Activated CD4-positive, alpha-beta T cell treated with anti-CD3 and anti-CD28 coated beads for 36 hours (primary cell): ENCODE measurements at regions not wholly inside any gene's neighbourhood (a gene's known extent, or its start where the extent isn't known, plus 50 kb on each side); places are given as distances from the start of the nearest gene placed in this dataset.

Experiments
- ATAC-seq: fragments of 200-7000 bp; cut with Tn5 transposase; one replicate; pipeline ENCODE4 v1.10.0; 2021; ENCODE audit warnings: mild to moderate bottlenecking, moderate library complexity
- CTCF ChIA-PET: fragments of 350-600 bp; sonication (Branson Sonifier 250); formaldehyde crosslinking; loops from one replicate; lab custom pipeline; 2021; ENCODE audit warnings: antibody characterized with exemption; lab: Charles Lee
- POLR2A ChIA-PET: fragments of 350-600 bp; sonication (Branson Sonifier 250); formaldehyde crosslinking; loops from one replicate; lab custom pipeline; 2021; ENCODE audit warnings: antibody characterized with exemption, inconsistent platforms; lab: Charles Lee
- DNase-seq: peaks from one replicate; pipeline ENCODE4 v3.0.0-alpha.2; 2020
- H3K27ac Mint-ChIP-seq: one replicate; pipeline ENCODE4 v1.8.0; 2021; ENCODE audit warnings: mixed read lengths
- H3K27me3 Mint-ChIP-seq: one replicate; pipeline ENCODE4 v1.8.0; 2021; ENCODE audit warnings: mixed read lengths
- H3K36me3 Mint-ChIP-seq: one replicate; pipeline ENCODE4 v1.8.0; 2021; ENCODE audit warnings: low read depth, mixed read lengths
- H3K4me1 Mint-ChIP-seq: one replicate; pipeline ENCODE4 v1.8.0; 2021; ENCODE audit warnings: mixed read lengths
- H3K4me3 Mint-ChIP-seq: one replicate; pipeline ENCODE4 v1.8.0; 2021; ENCODE audit warnings: mild to moderate bottlenecking, moderate library complexity, mixed read lengths
- H3K9me3 Mint-ChIP-seq: one replicate; pipeline ENCODE4 v1.8.0; 2021; ENCODE audit warnings: low read depth, mixed read lengths
- intact Hi-C, 2 experiments: fragments of 100-400 bp; cut with DNase I in 1 of 2; cut with micrococcal nuclease in 1 of 2; formaldehyde crosslinking; loops; one replicate each; pipeline versions ENCODE4 v1.14.2 to v1.15.1; 2022 to 2024; cut with DNase I, micrococcal nuclease

GRCh38 chr11:97454988-97455387, 1065.2 kb downstream of the JRKL start:
- DNase-seq, result no peak
- Mint-ChIP-seq H3K27ac (no peak overlapping the region), H3K4me3 (no peak overlapping the region), H3K36me3 (no peaks in the 10 kb centered on the region), H3K4me1 (no peaks in the 10 kb centered on the region), H3K9me3 (peaks cover 9% of the 10 kb centered on the region), H3K27me3 (no peaks in the 10 kb centered on the region)
- intact Hi-C loops, result no loop called here
- CTCF ChIA-PET, result interaction anchor here (0.7 kb wide), 1 partner anchor 167 kb away, joined by 3 read pairs; no protein-coding TSS in a partner anchor
- POLR2A ChIA-PET, result no interaction called here
- no peak for ATAC-seq

GRCh38 chr11:97460091-97460490, 1070.3 kb downstream of the JRKL start:
- Mint-ChIP-seq H3K4me1 (no peaks in the 10 kb centered on the region), H3K9me3 (peaks cover 13% of the 10 kb centered on the region), H3K27me3 (no peaks in the 10 kb centered on the region), H3K4me3 (no peak overlapping the region), H3K36me3 (no peaks in the 10 kb centered on the region), H3K27ac (no peak overlapping the region)
- DNase-seq, result no peak
- CTCF ChIA-PET, result no interaction called here
- POLR2A ChIA-PET, result no interaction called here
- ATAC-seq, result no peak
- intact Hi-C loops, result no loop called here

- Mint-ChIP-seq H3K4me3 (no peak overlapping the region), H3K36me3 (no peaks in the 10 kb centered on the region), H3K27ac (no peak overlapping the region), H3K4me1 (no peaks in the 10 kb centered on the region), H3K27me3 (no peaks in the 10 kb centered on the region), H3K9me3 (peaks cover 15% of the 10 kb centered on the region)
- intact Hi-C loops, result no loop called here
- ATAC-seq (no peak), DNase-seq (no peak)
- CTCF ChIA-PET, result no interaction called here
- POLR2A ChIA-PET, result no interaction called here
Observed at GRCh38 chr11:97461044-97461880, 1071.4 kb downstream of the JRKL start.

GRCh38 chr11:97461934-97462333, 1072.1 kb downstream of the JRKL start:
- ChIA-PET POLR2A (no interaction called here), CTCF (no interaction called here)
- Mint-ChIP-seq H3K27me3 (no peaks in the 10 kb centered on the region), H3K9me3 (peaks cover 16% of the 10 kb centered on the region), H3K36me3 (no peaks in the 10 kb centered on the region), H3K4me3 (no peak overlapping the region), H3K27ac (no peak overlapping the region), H3K4me1 (no peaks in the 10 kb centered on the region)
- no peak for ATAC-seq
- intact Hi-C loops, result no loop called here
- no peak for DNase-seq

GRCh38 chr11:97463891-97464290, 1074.1 kb downstream of the JRKL start:
- POLR2A ChIA-PET, result no interaction called here

GRCh38 chr11:97471480-97471879, 1081.7 kb downstream of the JRKL start:
- H3K36me3 Mint-ChIP-seq, result no peaks in the 10 kb centered on the region
- no peak overlapping the region for H3K4me3 Mint-ChIP-seq
- H3K27me3 Mint-ChIP-seq, result no peaks in the 10 kb centered on the region
- CTCF ChIA-PET, result no interaction called here
- no peak overlapping the region for H3K27ac Mint-ChIP-seq
- H3K9me3 Mint-ChIP-seq, result peaks cover 17% of the 10 kb centered on the region
- intact Hi-C loops, result no loop called here
- ATAC-seq, result no peak
- H3K4me1 Mint-ChIP-seq, result no peaks in the 10 kb centered on the region
- no peak for DNase-seq
- POLR2A ChIA-PET, result no interaction called here

More at GRCh38 chr11:97463891-97464290, 1074.1 kb downstream of the JRKL start:
- CTCF ChIA-PET, result no interaction called here
- H3K36me3 Mint-ChIP-seq, result no peaks in the 10 kb centered on the region
- H3K9me3 Mint-ChIP-seq, result peaks cover 14% of the 10 kb centered on the region
- H3K27ac Mint-ChIP-seq, result no peak overlapping the region
- intact Hi-C loops, result no loop called here
- ATAC-seq (no peak), DNase-seq (no peak)
- H3K27me3 Mint-ChIP-seq, result no peaks in the 10 kb centered on the region
- H3K4me1 Mint-ChIP-seq, result no peaks in the 10 kb centered on the region
- no peak overlapping the region for H3K4me3 Mint-ChIP-seq

GRCh38 chr11:97487387-97487786, 1097.6 kb downstream of the JRKL start:
- DNase-seq, result no peak
- ChIA-PET POLR2A (no interaction called here), CTCF (no interaction called here)
- Mint-ChIP-seq H3K4me1 (no peaks in the 10 kb centered on the region), H3K9me3 (peaks cover 11% of the 10 kb centered on the region), H3K36me3 (no peaks in the 10 kb centered on the region), H3K27me3 (no peaks in the 10 kb centered on the region), H3K27ac (no peak overlapping the region), H3K4me3 (no peak overlapping the region)
- ATAC-seq, result no peak
- intact Hi-C loops, result no loop called here

- Mint-ChIP-seq H3K4me3 (no peak overlapping the region), H3K27ac (no peak overlapping the region), H3K27me3 (no peaks in the 10 kb centered on the region), H3K4me1 (no peaks in the 10 kb centered on the region), H3K9me3 (peaks cover 6% of the 10 kb centered on the region), H3K36me3 (no peaks in the 10 kb centered on the region)
- ChIA-PET POLR2A (no interaction called here), CTCF (no interaction called here)
- DNase-seq (no peak), ATAC-seq (no peak)
- intact Hi-C loops, result no loop called here
Observed at GRCh38 chr11:97498891-97499290, 1109.1 kb downstream of the JRKL start.

- ATAC-seq (no peak), DNase-seq (no peak)
- ChIA-PET CTCF (no interaction called here), POLR2A (no interaction called here)
- intact Hi-C loops, result no loop called here
- Mint-ChIP-seq H3K4me3 (no peak overlapping the region), H3K27me3 (no peaks in the 10 kb centered on the region), H3K9me3 (peaks cover 6% of the 10 kb centered on the region), H3K27ac (no peak overlapping the region), H3K4me1 (no peaks in the 10 kb centered on the region), H3K36me3 (no peaks in the 10 kb centered on the region)
Observed at GRCh38 chr11:97502201-97502600, 1112.4 kb downstream of the JRKL start.

- H3K27me3 Mint-ChIP-seq, result no peaks in the 10 kb centered on the region
- CTCF ChIA-PET, result no interaction called here
- no peak overlapping the region for H3K27ac Mint-ChIP-seq
- no peaks in the 10 kb centered on the region for H3K4me1 Mint-ChIP-seq
- POLR2A ChIA-PET, result no interaction called here
- DNase-seq, result no peak
- no peak for ATAC-seq
- H3K9me3 Mint-ChIP-seq, result peaks cover 10% of the 10 kb centered on the region
- no peak overlapping the region for H3K4me3 Mint-ChIP-seq
- intact Hi-C loops, result no loop called here
- H3K36me3 Mint-ChIP-seq, result no peaks in the 10 kb centered on the region
Observed at GRCh38 chr11:97506076-97506759, 1116.4 kb downstream of the JRKL start.

GRCh38 chr11:97514446-97514845, 1124.6 kb downstream of the JRKL start:
- DNase-seq (no peak), ATAC-seq (no peak)
- POLR2A ChIA-PET, result no interaction called here
- Mint-ChIP-seq H3K36me3 (no peaks in the 10 kb centered on the region), H3K4me3 (no peak overlapping the region), H3K4me1 (no peaks in the 10 kb centered on the region), H3K9me3 (peaks cover 8% of the 10 kb centered on the region), H3K27me3 (no peaks in the 10 kb centered on the region), H3K27ac (no peak overlapping the region)
- intact Hi-C loops, result no loop called here
- CTCF ChIA-PET, result no interaction called here

GRCh38 chr11:97516688-97517087, 1126.9 kb downstream of the JRKL start:
- POLR2A ChIA-PET, result no interaction called here
- ATAC-seq (no peak), DNase-seq (no peak)

More at GRCh38 chr11:97516688-97517087, 1126.9 kb downstream of the JRKL start:
- Mint-ChIP-seq H3K27ac (no peak overlapping the region), H3K36me3 (no peaks in the 10 kb centered on the region), H3K9me3 (peaks cover 6% of the 10 kb centered on the region), H3K4me1 (no peaks in the 10 kb centered on the region), H3K4me3 (no peak overlapping the region), H3K27me3 (no peaks in the 10 kb centered on the region)
- intact Hi-C loops, result no loop called here
- CTCF ChIA-PET, result no interaction called here
